ENCODE measurements at regions not wholly inside any gene's neighbourhood (a gene's known extent, or its start where the extent isn't known, plus 50 kb on each side); places are given as distances from the start of the nearest gene placed in this dataset.

DNA sequence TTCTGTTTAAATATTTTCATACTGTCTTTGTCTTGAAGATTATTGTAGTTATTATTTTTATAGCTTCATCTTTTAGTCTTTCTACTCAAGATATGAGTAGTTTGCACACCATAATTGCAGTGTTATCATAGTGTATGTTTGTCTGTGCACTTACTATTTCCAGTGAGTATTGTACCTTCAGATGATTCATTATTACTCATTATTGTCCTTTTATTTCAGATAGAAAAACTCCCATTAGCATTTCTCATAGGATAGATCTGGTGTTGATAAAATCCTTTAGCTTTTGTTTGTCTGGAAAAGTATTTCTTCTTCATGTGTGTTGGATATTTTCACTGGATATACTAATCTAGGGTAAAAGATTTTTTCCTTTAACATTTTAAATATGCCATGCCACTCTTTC is 646.2 kb upstream of the GRM3 start:
- no peak overlapping the region for H3K27ac Mint-ChIP-seq
- TF ChIP-seq EZH2 (IDR thresholded peaks at IDR 0.05; ENCODE audit: borderline replicate concordance, insufficient read depth, low read depth, low read length, poor library complexity, severe bottlenecking), result no peak
- H3K4me1 ChIP-seq (ENCODE audit: control insufficient read depth in 2 of 2, insufficient read depth in 2 of 2, low read length in 2 of 2), result no peaks in the 10 kb centered on the region
- POLR2A ChIA-PET, result no interaction called here
- peaks cover 0 to 5% (median 0%) of the 10 kb centered on the region in 3 donors for H3K9me3 ChIP-seq (ENCODE audit: control extremely low read depth in 1 of 3, control insufficient read depth in 2 of 3, insufficient read depth in 1 of 3, low read length in 2 of 3)
- no peaks in the 10 kb centered on the region for H3K79me2 ChIP-seq (ENCODE audit: control insufficient read depth, insufficient read depth, low read length)
- no peaks in the 10 kb centered on the region for H4K20me1 ChIP-seq (ENCODE audit: control insufficient read depth, insufficient read depth, low read length, poor library complexity, severe bottlenecking)
- H2AFZ ChIP-seq (ENCODE audit: insufficient read depth, low read depth, low read length, poor library complexity, severe bottlenecking), result no peak overlapping the region
- no peak overlapping the region for H3K4me2 ChIP-seq (replicated peaks; ENCODE audit: low read depth, low read length, poor library complexity, severe bottlenecking)
- no peak overlapping the region for H3K4me3 Mint-ChIP-seq
- DNase-seq (no peak), ATAC-seq (ENCODE audit: low read depth) (no peak)
- H3K4me1 Mint-ChIP-seq, result no peaks in the 10 kb centered on the region
- intact Hi-C loops (cut with micrococcal nuclease), result no loop called here
- no peak overlapping the region for H3K9ac ChIP-seq (ENCODE audit: low read length)
- H3K4me3 ChIP-seq (ENCODE audit: control extremely low read depth in 1 of 5, extremely low read depth in 1 of 5, insufficient read depth in 1 of 5, low read depth in 2 of 5, low read length in 4 of 5), result no peak overlapping the region
- peaks cover 7% of the 10 kb centered on the region for H3K9me3 Mint-ChIP-seq (ENCODE audit: insufficient read depth)
- no peak overlapping the region for H3K27ac ChIP-seq (ENCODE audit: low read length in 2 of 2)
- H3K27me3 Mint-ChIP-seq, result no peaks in the 10 kb centered on the region
- H3K27me3 ChIP-seq (replicated peaks in 1 of 4; ENCODE audit: control extremely low read depth in 1 of 4, control insufficient read depth in 3 of 4, insufficient read depth in 4 of 4, low read length in 3 of 4), result no peaks in the 10 kb centered on the region
- CTCF ChIA-PET, result no interaction called here
- H3K36me3 ChIP-seq (replicated peaks in 1 of 2; ENCODE audit: control extremely low read depth in 1 of 2, control insufficient read depth in 1 of 2, extremely low read depth in 1 of 2, insufficient read depth in 2 of 2, low read length in 1 of 2), result no peaks in the 10 kb centered on the region

DNA sequence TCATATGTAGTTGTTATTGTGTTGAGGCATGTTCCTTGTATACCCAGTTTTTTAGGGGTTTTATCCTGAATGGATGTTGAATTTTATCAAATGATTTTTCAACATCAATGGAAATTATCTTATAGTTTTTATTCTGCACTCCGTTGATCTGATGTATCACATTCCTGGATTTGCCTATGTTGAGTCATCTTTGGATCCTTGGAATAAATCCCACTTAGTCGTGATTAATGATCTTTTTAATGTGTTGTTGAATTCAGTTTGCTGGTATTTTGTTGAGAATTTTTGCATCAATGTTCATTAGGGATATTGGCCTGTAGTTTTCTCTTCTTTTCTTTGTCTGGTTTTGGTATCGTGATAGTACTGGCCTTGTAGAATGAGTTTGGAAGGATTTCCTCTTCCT is 648.6 kb upstream of the GRM3 start:
- no peaks in the 10 kb centered on the region for H3K79me2 ChIP-seq (ENCODE audit: control insufficient read depth, insufficient read depth, low read length)
- H3K4me2 ChIP-seq (replicated peaks; ENCODE audit: low read depth, low read length, poor library complexity, severe bottlenecking), result no peak overlapping the region
- no peak overlapping the region for H2AFZ ChIP-seq (ENCODE audit: insufficient read depth, low read depth, low read length, poor library complexity, severe bottlenecking)
- Mint-ChIP-seq H3K27me3 (no peaks in the 10 kb centered on the region), H3K4me1 (no peaks in the 10 kb centered on the region), H3K4me3 (no peak overlapping the region), H3K9me3 (ENCODE audit: insufficient read depth) (no peaks in the 10 kb centered on the region), H3K27ac (no peak overlapping the region)
- intact Hi-C loops (cut with micrococcal nuclease), result no loop called here
- no peak overlapping the region for H3K27ac ChIP-seq (ENCODE audit: low read length in 2 of 2)
- H3K9ac ChIP-seq (ENCODE audit: low read length), result no peak overlapping the region
- no peaks in the 10 kb centered on the region for H3K9me3 ChIP-seq (ENCODE audit: control extremely low read depth in 1 of 3, control insufficient read depth in 2 of 3, insufficient read depth in 1 of 3, low read length in 2 of 3)
- ChIA-PET POLR2A (no interaction called here), CTCF (no interaction called here)
- H3K4me1 ChIP-seq (ENCODE audit: control insufficient read depth in 2 of 2, insufficient read depth in 2 of 2, low read length in 2 of 2), result no peaks in the 10 kb centered on the region
- no peak for TF ChIP-seq EZH2 (IDR thresholded peaks at IDR 0.05; ENCODE audit: borderline replicate concordance, insufficient read depth, low read depth, low read length, poor library complexity, severe bottlenecking)
- TF ChIP-seq, protein P1, sequence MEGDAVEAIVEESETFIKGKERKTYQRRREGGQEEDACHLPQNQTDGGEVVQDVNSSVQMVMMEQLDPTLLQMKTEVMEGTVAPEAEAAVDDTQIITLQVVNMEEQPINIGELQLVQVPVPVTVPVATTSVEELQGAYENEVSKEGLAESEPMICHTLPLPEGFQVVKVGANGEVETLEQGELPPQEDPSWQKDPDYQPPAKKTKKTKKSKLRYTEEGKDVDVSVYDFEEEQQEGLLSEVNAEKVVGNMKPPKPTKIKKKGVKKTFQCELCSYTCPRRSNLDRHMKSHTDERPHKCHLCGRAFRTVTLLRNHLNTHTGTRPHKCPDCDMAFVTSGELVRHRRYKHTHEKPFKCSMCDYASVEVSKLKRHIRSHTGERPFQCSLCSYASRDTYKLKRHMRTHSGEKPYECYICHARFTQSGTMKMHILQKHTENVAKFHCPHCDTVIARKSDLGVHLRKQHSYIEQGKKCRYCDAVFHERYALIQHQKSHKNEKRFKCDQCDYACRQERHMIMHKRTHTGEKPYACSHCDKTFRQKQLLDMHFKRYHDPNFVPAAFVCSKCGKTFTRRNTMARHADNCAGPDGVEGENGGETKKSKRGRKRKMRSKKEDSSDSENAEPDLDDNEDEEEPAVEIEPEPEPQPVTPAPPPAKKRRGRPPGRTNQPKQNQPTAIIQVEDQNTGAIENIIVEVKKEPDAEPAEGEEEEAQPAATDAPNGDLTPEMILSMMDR (IDR thresholded peaks at IDR 0.05), result no peak
- ATAC-seq (ENCODE audit: low read depth), result no peak
- DNase-seq, result no peak
- WGBS (ENCODE audit: insufficient coverage), result 33% methylated on average over 1 of the region's 3 CpGs
- no peak overlapping the region for H3K4me3 ChIP-seq (ENCODE audit: control extremely low read depth in 1 of 5, extremely low read depth in 1 of 5, insufficient read depth in 1 of 5, low read depth in 2 of 5, low read length in 4 of 5)
- H4K20me1 ChIP-seq (ENCODE audit: control insufficient read depth, insufficient read depth, low read length, poor library complexity, severe bottlenecking), result no peaks in the 10 kb centered on the region
- H3K27me3 ChIP-seq (replicated peaks in 1 of 4; ENCODE audit: control extremely low read depth in 1 of 4, control insufficient read depth in 3 of 4, insufficient read depth in 4 of 4, low read length in 3 of 4), result no peaks in the 10 kb centered on the region
- no peaks in the 10 kb centered on the region for H3K36me3 ChIP-seq (replicated peaks in 1 of 2; ENCODE audit: control extremely low read depth in 1 of 2, control insufficient read depth in 1 of 2, extremely low read depth in 1 of 2, insufficient read depth in 2 of 2, low read length in 1 of 2)
